WTC11 (cell line): ENCODE measurements at regions not wholly inside any gene's neighbourhood (a gene's known extent, or its start where the extent isn't known, plus 50 kb on each side); places are given as distances from the start of the nearest gene placed in this dataset.

Experiments
- ATAC-seq: fragments of 200-7000 bp; cut with Tn5 transposase; 2 replicates; pipeline ENCODE4 v1.10.0; 2021; ENCODE audit warnings: mild to moderate bottlenecking, moderate library complexity
- CTCF ChIA-PET: fragments of 300-600 bp; sonication (Branson Sonifier 250); formaldehyde crosslinking; loops from one replicate; lab custom pipeline; 2021; ENCODE audit warnings: antibody characterized with exemption; lab: Charles Lee
- POLR2A ChIA-PET: fragments of 350-600 bp; sonication (Branson Sonifier 250); formaldehyde crosslinking; loops from one replicate; lab custom pipeline; 2021; ENCODE audit warnings: antibody characterized with exemption; lab: Charles Lee
- DNase-seq: peaks from one replicate; pipeline ENCODE4 v3.0.0; 2021; ENCODE audit warnings: low spot score
- H3K27ac Mint-ChIP-seq: 2 replicates; pipeline ENCODE4 v1.8.0; 2021; ENCODE audit warnings: mixed read lengths
- H3K27me3 Mint-ChIP-seq: 2 replicates; pipeline ENCODE4 v1.8.0; 2021; ENCODE audit warnings: low read depth, mild to moderate bottlenecking, moderate library complexity, mixed read lengths
- H3K36me3 Mint-ChIP-seq: 2 replicates; pipeline ENCODE4 v1.8.0; 2021; ENCODE audit warnings: mixed read lengths
- H3K4me1 Mint-ChIP-seq: 2 replicates; pipeline ENCODE4 v1.8.0; 2022; ENCODE audit warnings: mixed read lengths
- H3K4me3 Mint-ChIP-seq: 2 replicates; pipeline ENCODE4 v1.8.0; 2021; ENCODE audit warnings: mild to moderate bottlenecking, moderate library complexity, mixed read lengths
- H3K9me3 Mint-ChIP-seq: 2 replicates; pipeline ENCODE4 v1.8.0; 2021; ENCODE audit warnings: mixed read lengths
- AFF4 ChIP-seq: sonication (generic); formaldehyde crosslinking; IDR thresholded peaks from 2 replicates; pipeline ENCODE4 v1.8.1; 2023; ENCODE audit warnings: mild to moderate bottlenecking, missing genetic modification reagents, borderline replicate concordance
- ATF1 ChIP-seq: sonication (generic); formaldehyde crosslinking; IDR thresholded peaks from 2 replicates; pipeline ENCODE4 v1.8.1; 2023; ENCODE audit warnings: mild to moderate bottlenecking, moderate library complexity, missing genetic modification reagents
- ATF3 ChIP-seq: sonication (generic); formaldehyde crosslinking; conservative IDR thresholded peaks from 2 replicates; pipeline ENCODE4 v1.8.1; 2022; ENCODE audit warnings: mild to moderate bottlenecking, missing genetic modification reagents
- CREB1 ChIP-seq: sonication (generic); formaldehyde crosslinking; IDR thresholded peaks from 2 replicates; pipeline ENCODE4 v1.8.0; 2023; ENCODE audit warnings: mild to moderate bottlenecking, missing genetic modification reagents
- CTCF ChIP-seq: fragments of 200-600 bp; IDR thresholded peaks from 2 replicates; pipeline ENCODE4 v1.8.0; 2022; ENCODE audit warnings: antibody characterized with exemption
- E2F5 ChIP-seq: sonication (generic); formaldehyde crosslinking; IDR thresholded peaks from 2 replicates; pipeline ENCODE4 v1.8.1; 2022; ENCODE audit warnings: mild to moderate bottlenecking, moderate library complexity, missing genetic modification reagents
- GRHL2 ChIP-seq: fragments of 250-450 bp; sonication (Bioruptor Pico); IDR thresholded peaks from 2 replicates; pipeline ENCODE4 v1.8.0; 2022; ENCODE audit warnings: mild to moderate bottlenecking, moderate library complexity; ENCODE audit not compliant: insufficient replicate concordance, severe bottlenecking
- GTF2I ChIP-seq: fragments of 250-450 bp; sonication (Bioruptor Pico); conservative IDR thresholded peaks from 2 replicates; pipeline ENCODE4 v1.4.0; 2021; ENCODE audit warnings: mild to moderate bottlenecking
- MLX ChIP-seq: sonication (generic); formaldehyde crosslinking; IDR thresholded peaks from 2 replicates; pipeline ENCODE4 v1.8.1; 2023; ENCODE audit warnings: mild to moderate bottlenecking, missing genetic modification reagents, moderate library complexity
- NFE2L1 ChIP-seq: sonication (generic); formaldehyde crosslinking; IDR thresholded peaks from 2 replicates; pipeline ENCODE4 v1.8.1; 2023; ENCODE audit warnings: missing genetic modification reagents
- NR2C2 ChIP-seq: sonication (generic); formaldehyde crosslinking; IDR thresholded peaks from 2 replicates; pipeline ENCODE4 v1.8.0; 2022; ENCODE audit warnings: mild to moderate bottlenecking, missing genetic modification reagents
- PRRX2 ChIP-seq: fragments of 250-450 bp; sonication (Bioruptor Pico); IDR thresholded peaks from 2 replicates; pipeline ENCODE4 v1.8.0; 2021; ENCODE audit warnings: mild to moderate bottlenecking
- RORB ChIP-seq: fragments of 250-450 bp; sonication (Bioruptor Pico); IDR thresholded peaks from 2 replicates; pipeline ENCODE4 v1.9.0; 2021; ENCODE audit warnings: mild to moderate bottlenecking
- SMAD3 ChIP-seq: sonication (generic); formaldehyde crosslinking; IDR thresholded peaks from 2 replicates; pipeline ENCODE4 v1.8.0; 2022; ENCODE audit warnings: missing genetic modification reagents, mild to moderate bottlenecking, borderline replicate concordance
- STAT6 ChIP-seq: sonication (generic); formaldehyde crosslinking; conservative IDR thresholded peaks from 2 replicates; pipeline ENCODE4 v1.8.1; 2023; ENCODE audit warnings: mild to moderate bottlenecking, low read depth, missing genetic modification reagents, moderate library complexity
- TCF7 ChIP-seq: sonication (generic); formaldehyde crosslinking; IDR thresholded peaks from 2 replicates; pipeline ENCODE4 v1.8.0; 2022; ENCODE audit warnings: mild to moderate bottlenecking, low read depth, missing genetic modification reagents, moderate library complexity
- ZMAT4 ChIP-seq: fragments of 250-450 bp; sonication (Bioruptor Pico); IDR thresholded peaks from 2 replicates; pipeline ENCODE4 v1.9.0; 2021; ENCODE audit warnings: mild to moderate bottlenecking
- ZNF138 ChIP-seq: sonication (generic); formaldehyde crosslinking; conservative IDR thresholded peaks from 2 replicates; pipeline ENCODE4 v1.8.1; 2022; ENCODE audit warnings: mild to moderate bottlenecking, moderate library complexity, missing genetic modification reagents

GRCh38 chr2:38461470-38461869, 84.4 kb upstream of the ATL2 start:
- CTCF ChIA-PET, result no interaction called here
- H3K4me1 Mint-ChIP-seq, result peaks cover 4% of the 10 kb centered on the region
- no peak overlapping the region for H3K27ac Mint-ChIP-seq
- ATAC-seq, result no peak
- H3K27me3 Mint-ChIP-seq, result no peaks in the 10 kb centered on the region
- TF ChIP-seq SMAD3 (CRISPR knock-in tag), result no peak
- TF ChIP-seq RORB (CRISPR knock-in tag), result no peak
- no peak for TF ChIP-seq TCF7 (CRISPR knock-in tag)
- no peak for TF ChIP-seq NR2C2
- no peak for TF ChIP-seq GTF2I (CRISPR knock-in tag)
- no peak for TF ChIP-seq ZNF138 (CRISPR knock-in tag)
- no peak for TF ChIP-seq GRHL2
- TF ChIP-seq MLX, result no peak
- TF ChIP-seq ZMAT4 (CRISPR knock-in tag), result no peak
- TF ChIP-seq STAT6 (CRISPR knock-in tag), result no peak
- TF ChIP-seq CTCF, result no peak
- no peak for DNase-seq
- no peaks in the 10 kb centered on the region for H3K36me3 Mint-ChIP-seq
- H3K4me3 Mint-ChIP-seq, result no peak overlapping the region
- H3K9me3 Mint-ChIP-seq, result no peaks in the 10 kb centered on the region
- POLR2A ChIA-PET, result no interaction called here

- ChIA-PET POLR2A (no interaction called here), CTCF (no interaction called here)
- no peak for ATAC-seq
- Mint-ChIP-seq H3K36me3 (no peaks in the 10 kb centered on the region), H3K4me3 (no peak overlapping the region), H3K9me3 (no peaks in the 10 kb centered on the region), H3K4me1 (no peaks in the 10 kb centered on the region), H3K27me3 (no peaks in the 10 kb centered on the region), H3K27ac (no peak overlapping the region)
- DNase-seq, result no peak
- TF ChIP-seq NFE2L1 (no peak), PRRX2 (CRISPR knock-in tag) (no peak), ZMAT4 (CRISPR knock-in tag) (no peak), E2F5 (CRISPR knock-in tag) (no peak), STAT6 (CRISPR knock-in tag) (no peak), CREB1 (no peak), GRHL2 (no peak), ATF3 (CRISPR knock-in tag) (no peak), AFF4 (CRISPR knock-in tag) (no peak), ATF1 (no peak)
Observed at GRCh38 chr2:38460313-38460712, 83.2 kb upstream of the ATL2 start.
